Left hindlimb (tissue), 1 donor: ENCODE measurements at regions not wholly inside any gene's neighbourhood (a gene's known extent, or its start where the extent isn't known, plus 50 kb on each side); places are given as distances from the start of the nearest gene placed in this dataset.
"Not testable (repeated sequence)": the region's sequence is repeated elsewhere in the genome, so short reads cannot be mapped to it uniquely, and the experiment has no call there.

Experiments
- DNase-seq: peaks from one replicate; pipeline ENCODE4 v3.0.0-alpha.2; 2018

GRCh38 chr6:4366635-4367395 lies 231.4 kb upstream of the ECI2 start:
- DNase-seq, result no peak

- DNase-seq, result no peak
Observed at GRCh38 chr6:4365686-4366085, 230.3 kb upstream of the ECI2 start.

- no peak for DNase-seq
Observed at GRCh38 chr6:4364711-4365110, 229.3 kb upstream of the ECI2 start.

- no peak for DNase-seq
Observed at GRCh38 chr6:4364172-4364571, 228.8 kb upstream of the ECI2 start.

- no peak for DNase-seq
Observed at GRCh38 chr6:4363656-4364055, 228.3 kb upstream of the ECI2 start.

GRCh38 chr6:4362326-4362725 lies 227.0 kb upstream of the ECI2 start:
- no peak for DNase-seq

GRCh38 chr6:4360920-4361319 lies 225.5 kb upstream of the ECI2 start:
- no peak for DNase-seq

GRCh38 chr6:4359108-4359730 lies 223.8 kb upstream of the ECI2 start:
- DNase-seq, result no peak

- peak; percentile 76 for DNase-seq
Observed at GRCh38 chr6:4358414-4359107, 223.2 kb upstream of the ECI2 start.

- DNase-seq, result not testable (repeated sequence)
Observed at GRCh38 chr6:4357660-4358152, 222.3 kb upstream of the ECI2 start.

GRCh38 chr6:4356899-4357659 lies 221.7 kb upstream of the ECI2 start:
- DNase-seq, result no peak

- no peak for DNase-seq
Observed at GRCh38 chr6:4355241-4355640, 219.9 kb upstream of the ECI2 start.

GRCh38 chr6:4354181-4354580 lies 218.8 kb upstream of the ECI2 start:
- DNase-seq, result no peak

GRCh38 chr6:4352731-4353130 lies 217.4 kb upstream of the ECI2 start:
- no peak for DNase-seq

GRCh38 chr6:4352322-4352669 lies 216.9 kb upstream of the ECI2 start:
- no peak for DNase-seq

GRCh38 chr6:4351520-4352321 lies 216.3 kb upstream of the ECI2 start:
- peak; percentile 78 for DNase-seq

- DNase-seq, result no peak
Observed at GRCh38 chr6:4350567-4351519, 215.5 kb upstream of the ECI2 start.

GRCh38 chr6:4349931-4350330 lies 214.6 kb upstream of the ECI2 start:
- DNase-seq, result no peak

GRCh38 chr6:4349323-4349722 lies 213.9 kb upstream of the ECI2 start:
- no peak for DNase-seq

- DNase-seq, result no peak
Observed at GRCh38 chr6:4348462-4349112, 213.2 kb upstream of the ECI2 start.

GRCh38 chr6:4347877-4348276 lies 212.5 kb upstream of the ECI2 start:
- DNase-seq, result no peak
